ENCODE measurements at regions not wholly inside any gene's neighbourhood (a gene's known extent, or its start where the extent isn't known, plus 50 kb on each side); places are given as distances from the start of the nearest gene placed in this dataset.
"Not testable (repeated sequence)": the region's sequence is repeated elsewhere in the genome, so short reads cannot be mapped to it uniquely, and the experiment has no call there.

DNA sequence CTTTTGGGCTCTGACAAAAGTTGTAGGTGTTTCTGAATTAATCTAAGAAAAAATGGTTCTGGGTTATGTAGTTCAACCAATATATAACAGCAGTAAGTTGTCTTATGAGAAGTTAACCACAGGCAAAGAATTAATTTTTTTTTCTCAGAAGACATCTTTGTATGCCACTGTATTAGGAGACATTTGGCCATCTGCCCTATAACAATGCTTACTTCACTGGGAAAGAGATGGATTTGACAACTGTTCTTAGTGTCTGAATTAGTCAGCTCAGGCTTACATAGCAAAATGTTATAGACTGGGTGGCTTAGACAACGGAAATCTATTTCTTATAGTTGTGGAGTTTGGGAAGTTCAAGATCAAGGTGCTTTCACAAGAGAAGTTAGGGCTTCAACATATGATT lies 508.1 kb downstream of the STIM2 start:
- no peak for DNase-seq

DNA sequence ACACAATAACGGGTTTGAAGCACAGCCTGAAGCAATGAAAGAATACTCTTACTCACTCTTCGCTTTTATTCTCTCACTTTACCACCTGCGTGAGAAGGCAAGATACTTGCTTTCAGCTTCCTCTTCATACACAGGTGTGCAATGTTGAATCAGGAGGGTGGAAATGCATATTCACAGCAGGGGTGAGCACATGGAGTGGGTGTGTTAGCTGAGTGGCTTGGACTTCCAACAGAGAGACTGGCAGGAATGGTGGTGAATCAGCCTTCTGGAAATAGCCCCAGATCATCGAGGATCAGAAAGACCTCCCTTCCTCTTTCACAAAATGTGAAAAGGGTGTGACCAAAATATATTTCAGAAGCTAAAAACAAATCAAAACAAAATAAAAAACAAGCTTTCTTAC lies 521.2 kb downstream of the STIM2 start:
- no peak for DNase-seq

DNA sequence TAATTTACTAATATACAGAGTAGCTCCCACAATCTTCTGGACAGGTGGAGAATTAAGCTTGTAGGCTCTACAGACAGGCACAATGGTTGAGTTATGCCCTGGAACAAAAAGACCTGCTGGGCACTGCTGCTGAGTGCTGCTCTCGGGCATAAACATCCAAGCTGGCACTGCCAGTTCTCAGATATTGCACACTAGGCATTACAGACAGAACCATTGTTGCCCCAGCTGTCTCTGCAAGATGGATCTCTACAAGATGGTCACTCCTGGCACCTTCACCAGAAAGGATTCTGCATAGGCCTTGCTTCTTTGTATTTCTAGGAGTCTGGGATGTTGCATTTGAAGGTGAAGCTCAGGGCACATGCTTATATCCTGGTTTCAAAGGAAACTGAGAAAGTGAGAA lies 527.1 kb downstream of the STIM2 start:
- no peak for DNase-seq

GRCh38 chr4:27397886-27398285 lies 537.2 kb downstream of the STIM2 start:
- no peak for DNase-seq

- no peak for DNase-seq
Measured at GRCh38 chr4:27398631-27399310, 538.1 kb downstream of the STIM2 start.

DNA sequence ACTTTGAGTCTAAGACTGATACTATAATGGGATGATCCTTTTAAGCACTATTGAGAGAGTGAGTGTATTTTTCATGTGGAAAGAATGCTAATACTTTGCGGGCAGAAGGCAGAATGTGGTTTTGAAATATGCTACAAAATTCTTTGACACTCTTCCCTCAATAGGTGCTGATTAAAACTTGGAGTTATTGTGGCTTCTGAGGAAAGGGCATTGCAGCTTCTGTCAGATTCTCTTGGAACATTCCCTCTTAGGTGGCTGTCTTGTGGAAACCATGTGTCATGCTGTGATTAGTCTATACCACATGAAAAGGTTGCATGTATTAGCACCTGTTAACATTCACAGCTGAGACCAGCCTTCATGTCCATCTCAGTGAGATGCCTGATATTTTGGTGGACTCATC lies 547.0 kb downstream of the STIM2 start:
- DNase-seq, result no peak

- no peak for DNase-seq
Measured at GRCh38 chr4:27412613-27413012, 552.0 kb downstream of the STIM2 start.

- DNase-seq, result no peak
Measured at GRCh38 chr4:27414887-27415731, 554.5 kb downstream of the STIM2 start.

- no peak for DNase-seq
Measured at GRCh38 chr4:27428661-27429060, 568.0 kb downstream of the STIM2 start.

- DNase-seq, result no peak
Measured at GRCh38 chr4:27429364-27429871, 568.8 kb downstream of the STIM2 start.

DNA sequence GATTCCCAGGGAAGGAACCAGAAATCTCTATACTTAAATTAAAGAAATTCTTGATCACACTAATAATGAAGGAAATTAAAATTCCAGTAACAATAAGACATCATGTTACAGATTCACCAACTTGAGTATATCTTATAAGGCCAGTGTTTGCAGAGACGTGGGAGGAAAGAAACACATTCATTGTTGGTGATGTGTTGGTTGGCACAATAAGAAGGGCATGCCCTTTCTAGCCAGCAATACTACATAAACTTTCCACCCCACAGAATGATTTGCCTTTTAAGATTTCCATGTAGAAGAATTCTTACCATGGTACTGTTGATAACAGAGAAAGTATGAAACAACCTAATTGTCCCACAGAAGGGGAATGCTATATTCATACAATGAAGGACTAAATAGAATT lies 581.5 kb downstream of the STIM2 start:
- no peak for DNase-seq

DNA sequence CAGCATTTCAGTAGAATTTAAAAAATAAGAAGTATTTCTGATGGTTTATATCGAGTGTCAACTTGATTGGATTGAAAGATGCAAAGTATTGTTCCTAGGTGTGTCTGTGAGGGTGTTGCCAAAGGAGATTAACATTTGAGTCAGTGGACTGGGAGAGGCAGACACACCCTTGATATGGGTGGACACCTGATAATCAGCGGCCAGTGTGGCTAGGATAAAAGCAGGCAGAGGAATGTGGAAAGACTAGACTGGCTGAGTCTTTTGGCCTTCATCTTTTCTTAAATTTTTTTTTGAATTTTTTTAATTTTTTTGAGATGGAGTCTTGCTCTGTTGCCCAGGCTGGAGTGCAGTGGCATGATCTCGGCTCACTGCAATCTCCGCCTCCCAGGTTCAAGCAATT lies 582.0 kb downstream of the STIM2 start:
- DNase-seq, result not testable (repeated sequence)

GRCh38 chr4:27463816-27464215 lies 603.2 kb downstream of the STIM2 start:
- DNase-seq, result no peak

DNA sequence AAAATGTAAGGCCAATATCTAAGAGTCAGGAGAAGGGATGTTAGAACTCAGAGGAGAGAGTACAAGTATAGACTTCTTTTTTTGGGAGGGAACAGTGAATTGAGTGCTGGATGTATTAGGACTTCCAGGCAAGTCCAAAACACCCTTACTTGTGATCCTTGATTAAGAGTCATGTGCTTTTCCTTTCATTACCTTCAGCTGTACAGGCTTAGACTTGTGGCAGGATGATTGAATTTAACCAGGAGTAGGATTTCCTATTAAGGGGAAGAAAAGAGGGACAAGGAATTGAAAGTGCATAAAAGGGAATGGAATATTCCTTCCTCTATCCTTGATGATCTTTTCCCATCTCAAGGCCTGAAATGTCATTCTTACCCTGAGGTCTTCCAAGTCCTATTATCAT lies 606.7 kb downstream of the STIM2 start:
- no peak for DNase-seq

DNA sequence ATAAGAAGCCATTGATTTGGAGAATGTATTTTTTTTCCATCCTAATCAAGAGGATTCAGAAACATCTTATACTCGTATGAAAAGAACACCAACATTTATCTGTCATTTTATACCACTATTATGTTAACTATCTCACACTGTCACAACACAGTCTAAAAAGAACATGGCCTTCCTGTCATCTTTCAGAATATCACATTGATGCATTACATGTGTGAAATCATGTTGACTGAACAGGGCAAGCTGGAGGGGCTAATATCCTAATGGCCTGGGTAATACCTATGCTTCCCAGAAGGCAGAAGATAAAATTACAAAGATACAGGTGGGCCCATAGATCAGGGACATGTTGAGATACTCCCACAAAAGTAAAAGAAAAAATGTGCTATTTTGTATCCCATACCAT lies 611.7 kb downstream of the STIM2 start:
- DNase-seq, result no peak

GRCh38 chr4:27474691-27475090 lies 614.0 kb downstream of the STIM2 start:
- DNase-seq, result no peak

- DNase-seq, result no peak
Measured at GRCh38 chr4:27484216-27484615, 623.6 kb downstream of the STIM2 start.

DNA sequence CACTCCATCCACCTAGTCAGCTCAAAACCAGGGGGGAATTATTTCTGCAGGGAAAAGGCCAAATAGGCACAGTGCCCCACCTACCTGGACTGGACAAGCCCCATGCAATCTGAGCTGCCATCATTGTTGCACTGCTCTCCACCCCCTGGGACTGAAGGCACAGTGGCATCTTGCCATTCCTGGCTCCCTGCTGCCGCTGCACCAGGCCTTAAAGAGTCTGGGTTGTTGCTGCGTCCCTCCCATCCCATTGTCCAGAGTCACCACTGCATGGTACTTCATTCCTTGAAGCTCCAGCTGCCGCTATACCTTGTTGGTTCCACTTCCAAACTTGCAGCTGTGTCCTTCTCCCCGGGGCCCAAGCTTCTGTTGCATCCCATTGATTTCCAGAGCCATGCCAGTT lies 629.7 kb downstream of the STIM2 start:
- no peak for DNase-seq

DNA sequence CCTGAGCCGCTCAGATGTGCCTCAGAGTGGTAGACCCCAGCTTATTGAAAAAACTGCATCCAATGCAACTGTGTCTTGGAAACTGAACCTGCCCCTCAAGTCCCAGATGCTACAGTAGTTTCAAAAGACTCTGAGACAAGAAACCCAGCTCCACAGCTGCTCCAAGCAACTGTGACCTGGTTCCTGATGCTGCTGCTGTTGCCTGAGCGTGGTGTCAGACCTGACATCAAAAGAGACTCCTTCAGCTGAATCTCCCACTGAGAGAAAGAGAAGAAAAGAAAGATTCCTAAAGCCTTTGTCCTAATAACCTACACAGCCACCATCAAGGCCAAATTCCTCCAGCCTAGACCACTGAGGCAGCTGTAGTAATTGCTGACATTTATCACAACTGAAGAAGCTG lies 630.1 kb downstream of the STIM2 start:
- no peak for DNase-seq

- DNase-seq, result no peak
Measured at GRCh38 chr4:27506401-27506800, 645.8 kb downstream of the STIM2 start.

GRCh38 chr4:27514711-27515110 lies 654.1 kb downstream of the STIM2 start:
- no peak for DNase-seq

- no peak for DNase-seq
Measured at GRCh38 chr4:27515140-27515539, 654.5 kb downstream of the STIM2 start.

GRCh38 chr4:27518876-27519275 lies 658.2 kb downstream of the STIM2 start:
- DNase-seq, result no peak

DNA sequence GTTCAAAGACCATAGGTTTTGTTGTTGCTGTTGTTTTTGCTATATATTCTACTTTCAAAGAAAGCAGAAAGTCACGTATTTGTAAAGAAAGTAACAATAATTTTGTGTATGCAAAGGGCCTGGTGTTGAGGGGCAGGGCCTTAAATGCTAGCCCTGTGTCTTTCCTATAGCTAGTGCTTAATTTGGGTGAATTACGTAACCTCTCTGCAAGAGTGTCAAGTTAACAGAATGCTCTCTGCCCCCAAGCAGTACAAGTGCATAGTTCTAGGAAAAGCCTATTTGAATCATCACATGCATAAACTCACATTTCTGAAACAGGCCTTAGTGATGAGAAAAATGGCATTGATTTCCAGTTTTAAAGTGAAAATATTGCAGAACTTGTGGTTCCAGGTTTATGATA lies 663.6 kb downstream of the STIM2 start:
- no peak for DNase-seq

Data from activated naive CD4-positive, alpha-beta T cell treated with Interleukin-2 at 50 U/mL for 16 hours (primary cell).